ENCODE measurements at regions not wholly inside any gene's neighbourhood (a gene's known extent, or its start where the extent isn't known, plus 50 kb on each side); places are given as distances from the start of the nearest gene placed in this dataset.

DNA sequence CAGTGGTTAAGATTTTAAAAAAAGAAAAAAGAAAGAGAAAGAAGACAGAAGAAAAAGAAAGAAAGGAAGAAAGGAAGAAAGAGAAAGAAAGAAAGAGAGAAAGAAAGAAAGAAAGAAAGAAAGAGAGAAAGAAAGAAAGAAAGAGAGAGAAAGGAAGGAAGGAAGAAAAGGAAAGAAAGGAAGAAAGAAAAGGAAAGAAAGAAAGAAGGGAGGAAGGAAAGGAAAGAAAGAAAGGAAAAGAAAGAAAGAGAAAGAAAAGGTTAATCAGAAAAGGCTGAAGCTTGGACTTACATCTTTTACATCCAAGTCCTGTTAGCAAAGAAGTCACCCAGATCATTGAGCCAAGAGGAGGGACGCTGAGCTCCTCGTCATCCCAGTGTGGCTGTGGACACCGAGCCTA lies 70.0 kb downstream of the IRX2 start:
- Histone ChIP-seq H3K9me3 (ENCODE audit: control insufficient read depth in 2 of 2, low read length in 2 of 2) (peaks cover 0 to 4% of the 10 kb centered on the region in 2 donors), H3K4me1 (ENCODE audit: control insufficient read depth in 2 of 2, insufficient read depth in 2 of 2, low read length in 2 of 2) (no peaks in the 10 kb centered on the region), H3K36me3 (ENCODE audit: control insufficient read depth in 2 of 2, insufficient read depth in 2 of 2, low read length in 2 of 2) (no peaks in the 10 kb centered on the region), H3K9ac (ENCODE audit: low read depth in 1 of 2, low read length in 2 of 2) (no peak overlapping the region), H3K27me3 (ENCODE audit: control insufficient read depth in 2 of 2, insufficient read depth in 2 of 2, low read length in 2 of 2) (no peaks in the 10 kb centered on the region), H3K27ac (ENCODE audit: low read depth in 2 of 2, low read length in 2 of 2) (no peak overlapping the region), H3K4me3 (ENCODE audit: low read length in 2 of 2) (no peak overlapping the region)

GRCh38 chr5:2680979-2681378 lies 70.5 kb downstream of the IRX2 start:
- H3K9ac ChIP-seq (ENCODE audit: low read depth in 1 of 2, low read length in 2 of 2), result no peak overlapping the region
- H3K4me1 ChIP-seq (ENCODE audit: control insufficient read depth in 2 of 2, insufficient read depth in 2 of 2, low read length in 2 of 2), result no peaks in the 10 kb centered on the region
- H3K9me3 ChIP-seq (ENCODE audit: control insufficient read depth in 2 of 2, low read length in 2 of 2), result peaks cover 0 to 4% of the 10 kb centered on the region in 2 donors
- no peak overlapping the region for H3K4me3 ChIP-seq (ENCODE audit: low read length in 2 of 2)
- no peaks in the 10 kb centered on the region for H3K36me3 ChIP-seq (ENCODE audit: control insufficient read depth in 2 of 2, insufficient read depth in 2 of 2, low read length in 2 of 2)
- H3K27me3 ChIP-seq (ENCODE audit: control insufficient read depth in 2 of 2, insufficient read depth in 2 of 2, low read length in 2 of 2), result no peaks in the 10 kb centered on the region
- no peak overlapping the region for H3K27ac ChIP-seq (ENCODE audit: low read depth in 2 of 2, low read length in 2 of 2)

- Histone ChIP-seq H3K27me3 (ENCODE audit: control insufficient read depth in 2 of 2, insufficient read depth in 2 of 2, low read length in 2 of 2) (no peaks in the 10 kb centered on the region), H3K27ac (ENCODE audit: low read depth in 2 of 2, low read length in 2 of 2) (no peak overlapping the region), H3K4me3 (ENCODE audit: low read length in 2 of 2) (no peak overlapping the region), H3K4me1 (ENCODE audit: control insufficient read depth in 2 of 2, insufficient read depth in 2 of 2, low read length in 2 of 2) (no peaks in the 10 kb centered on the region), H3K9me3 (ENCODE audit: control insufficient read depth in 2 of 2, low read length in 2 of 2) (peaks cover 0 to 6% of the 10 kb centered on the region in 2 donors), H3K36me3 (ENCODE audit: control insufficient read depth in 2 of 2, insufficient read depth in 2 of 2, low read length in 2 of 2) (no peaks in the 10 kb centered on the region), H3K9ac (ENCODE audit: low read depth in 1 of 2, low read length in 2 of 2) (no peak overlapping the region)
Measured at GRCh38 chr5:2677689-2678088, 73.8 kb downstream of the IRX2 start.

- H3K27ac ChIP-seq (ENCODE audit: low read depth in 2 of 2, low read length in 2 of 2), result no peak overlapping the region
- H3K4me3 ChIP-seq (ENCODE audit: low read length in 2 of 2), result no peak overlapping the region
- H3K9ac ChIP-seq (ENCODE audit: low read depth in 1 of 2, low read length in 2 of 2), result no peak overlapping the region
- peaks cover 0 to 6% of the 10 kb centered on the region in 2 donors for H3K9me3 ChIP-seq (ENCODE audit: control insufficient read depth in 2 of 2, low read length in 2 of 2)
- H3K36me3 ChIP-seq (ENCODE audit: control insufficient read depth in 2 of 2, insufficient read depth in 2 of 2, low read length in 2 of 2), result no peaks in the 10 kb centered on the region
- no peaks in the 10 kb centered on the region for H3K4me1 ChIP-seq (ENCODE audit: control insufficient read depth in 2 of 2, insufficient read depth in 2 of 2, low read length in 2 of 2)
- H3K27me3 ChIP-seq (ENCODE audit: control insufficient read depth in 2 of 2, insufficient read depth in 2 of 2, low read length in 2 of 2), result no peaks in the 10 kb centered on the region
Measured at GRCh38 chr5:2675548-2675947, 75.9 kb downstream of the IRX2 start.

DNA sequence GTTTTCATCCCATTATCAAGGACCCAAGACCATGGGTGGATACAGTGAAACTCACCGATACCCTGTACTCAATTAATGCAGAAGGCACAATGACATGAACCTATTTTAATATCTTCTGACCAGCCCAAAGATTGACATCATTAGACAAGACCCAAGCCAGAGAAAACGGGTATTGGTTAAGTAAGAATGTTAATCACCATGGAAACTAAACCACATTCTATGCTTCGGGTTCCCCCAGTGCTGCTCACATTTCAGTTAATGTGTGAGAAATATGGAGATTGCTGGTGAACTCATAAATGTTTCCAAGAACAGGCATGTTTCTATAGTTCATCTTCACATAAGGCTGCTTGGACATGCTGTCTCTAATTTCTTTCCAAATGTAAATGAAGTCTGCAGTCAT lies 77.0 kb downstream of the IRX2 start:
- no peak overlapping the region for H3K4me3 ChIP-seq (ENCODE audit: low read length in 2 of 2)
- H3K27ac ChIP-seq (ENCODE audit: low read depth in 2 of 2, low read length in 2 of 2), result no peak overlapping the region
- no peaks in the 10 kb centered on the region for H3K4me1 ChIP-seq (ENCODE audit: control insufficient read depth in 2 of 2, insufficient read depth in 2 of 2, low read length in 2 of 2)
- H3K36me3 ChIP-seq (ENCODE audit: control insufficient read depth in 2 of 2, insufficient read depth in 2 of 2, low read length in 2 of 2), result no peaks in the 10 kb centered on the region
- H3K27me3 ChIP-seq (ENCODE audit: control insufficient read depth in 2 of 2, insufficient read depth in 2 of 2, low read length in 2 of 2), result no peaks in the 10 kb centered on the region
- peaks cover 0 to 6% of the 10 kb centered on the region in 2 donors for H3K9me3 ChIP-seq (ENCODE audit: control insufficient read depth in 2 of 2, low read length in 2 of 2)
- no peak overlapping the region for H3K9ac ChIP-seq (ENCODE audit: low read depth in 1 of 2, low read length in 2 of 2)

DNA sequence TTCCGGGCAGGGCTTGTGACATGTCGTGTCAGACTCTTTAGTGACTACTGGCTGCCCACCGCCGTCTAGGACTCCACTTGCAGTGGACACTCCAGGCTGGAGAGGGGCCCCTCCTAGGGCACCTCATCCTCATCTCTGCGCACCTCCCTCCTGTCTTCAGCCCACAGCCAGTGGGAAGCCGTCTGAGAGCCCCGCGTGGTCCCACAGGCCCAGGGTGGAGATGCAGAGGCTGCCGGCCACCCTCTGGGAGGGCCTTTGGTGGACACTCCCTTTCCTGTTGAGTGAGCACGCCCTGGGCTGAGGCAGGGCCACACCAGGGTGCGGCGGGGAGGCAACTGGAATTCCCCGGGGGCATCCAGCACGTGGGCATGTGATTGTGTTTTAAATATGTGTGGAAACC lies 80.5 kb downstream of the IRX2 start:
- no peak overlapping the region for H3K27ac ChIP-seq (ENCODE audit: low read depth in 2 of 2, low read length in 2 of 2)
- H3K9me3 ChIP-seq (ENCODE audit: control insufficient read depth in 2 of 2, low read length in 2 of 2), result peaks cover 0 to 2% of the 10 kb centered on the region in 2 donors

GRCh38 chr5:2669913-2670312 lies 81.6 kb downstream of the IRX2 start:
- no peak overlapping the region for H3K4me3 ChIP-seq (ENCODE audit: low read length in 2 of 2)
- no peaks in the 10 kb centered on the region for H3K4me1 ChIP-seq (ENCODE audit: control insufficient read depth in 2 of 2, insufficient read depth in 2 of 2, low read length in 2 of 2)
- H3K9ac ChIP-seq (ENCODE audit: low read depth in 1 of 2, low read length in 2 of 2), result no peak overlapping the region
- no peak overlapping the region for H3K27ac ChIP-seq (ENCODE audit: low read depth in 2 of 2, low read length in 2 of 2)
- H3K36me3 ChIP-seq (ENCODE audit: control insufficient read depth in 2 of 2, insufficient read depth in 2 of 2, low read length in 2 of 2), result no peaks in the 10 kb centered on the region
- H3K27me3 ChIP-seq (ENCODE audit: control insufficient read depth in 2 of 2, insufficient read depth in 2 of 2, low read length in 2 of 2), result no peaks in the 10 kb centered on the region
- H3K9me3 ChIP-seq (ENCODE audit: control insufficient read depth in 2 of 2, low read length in 2 of 2), result peaks cover 0 to under 1% of the 10 kb centered on the region in 2 donors

More for the DNA sequence above, 80.5 kb downstream of the IRX2 start:
- H3K4me1 ChIP-seq (ENCODE audit: control insufficient read depth in 2 of 2, insufficient read depth in 2 of 2, low read length in 2 of 2), result no peaks in the 10 kb centered on the region
- H3K36me3 ChIP-seq (ENCODE audit: control insufficient read depth in 2 of 2, insufficient read depth in 2 of 2, low read length in 2 of 2), result no peaks in the 10 kb centered on the region
- H3K4me3 ChIP-seq (ENCODE audit: low read length in 2 of 2), result no peak overlapping the region
- H3K9ac ChIP-seq (ENCODE audit: low read depth in 1 of 2, low read length in 2 of 2), result no peak overlapping the region
- no peaks in the 10 kb centered on the region for H3K27me3 ChIP-seq (ENCODE audit: control insufficient read depth in 2 of 2, insufficient read depth in 2 of 2, low read length in 2 of 2)

DNA sequence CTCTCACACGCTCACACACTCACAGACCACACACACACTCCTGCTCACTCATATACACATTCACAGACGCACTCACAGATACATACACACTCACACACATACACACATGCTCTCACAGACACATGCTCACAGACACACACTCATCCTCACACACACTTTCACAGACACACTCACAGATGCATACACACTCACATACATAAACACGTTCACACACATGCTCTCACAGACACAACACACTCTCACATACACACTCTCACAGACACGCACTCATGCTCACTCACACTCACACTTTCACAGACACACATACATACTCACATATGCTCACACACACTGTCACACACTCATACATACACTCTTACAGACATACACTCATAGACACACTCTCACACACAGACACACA lies 82.2 kb downstream of the IRX2 start:
- Histone ChIP-seq H3K9me3 (ENCODE audit: control insufficient read depth in 2 of 2, low read length in 2 of 2) (no peaks in the 10 kb centered on the region), H3K27me3 (ENCODE audit: control insufficient read depth in 2 of 2, insufficient read depth in 2 of 2, low read length in 2 of 2) (no peaks in the 10 kb centered on the region), H3K4me3 (ENCODE audit: low read length in 2 of 2) (no peak overlapping the region), H3K4me1 (ENCODE audit: control insufficient read depth in 2 of 2, insufficient read depth in 2 of 2, low read length in 2 of 2) (no peaks in the 10 kb centered on the region), H3K9ac (ENCODE audit: low read depth in 1 of 2, low read length in 2 of 2) (no peak overlapping the region), H3K36me3 (ENCODE audit: control insufficient read depth in 2 of 2, insufficient read depth in 2 of 2, low read length in 2 of 2) (no peaks in the 10 kb centered on the region), H3K27ac (ENCODE audit: low read depth in 2 of 2, low read length in 2 of 2) (no peak overlapping the region)

DNA sequence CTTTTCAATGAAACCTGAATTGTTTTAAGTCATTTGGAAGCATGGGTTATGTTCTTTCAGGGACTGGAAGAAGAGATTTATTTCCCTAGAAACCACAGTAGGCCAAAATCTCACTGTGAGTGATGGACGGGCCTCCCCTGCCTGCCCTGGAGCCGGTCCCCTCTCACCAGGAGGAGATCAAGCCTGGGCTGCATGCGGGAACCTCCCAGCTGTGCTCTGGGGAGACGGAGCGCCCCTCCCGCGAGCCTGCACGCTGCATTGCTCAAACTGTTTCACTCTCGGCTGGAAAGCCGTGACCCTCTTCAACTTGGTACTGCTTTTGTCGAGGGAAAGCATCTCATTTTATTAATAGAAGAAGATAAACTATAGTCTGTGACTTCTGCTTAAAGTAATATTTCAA lies 85.4 kb downstream of the IRX2 start:
- H3K9me3 ChIP-seq (ENCODE audit: control insufficient read depth in 2 of 2, low read length in 2 of 2), result no peaks in the 10 kb centered on the region
- no peak overlapping the region for H3K4me3 ChIP-seq (ENCODE audit: low read length in 2 of 2)
- H3K27ac ChIP-seq (ENCODE audit: low read depth in 2 of 2, low read length in 2 of 2), result no peak overlapping the region
- H3K36me3 ChIP-seq (ENCODE audit: control insufficient read depth in 2 of 2, insufficient read depth in 2 of 2, low read length in 2 of 2), result no peaks in the 10 kb centered on the region
- no peak overlapping the region for H3K9ac ChIP-seq (ENCODE audit: low read depth in 1 of 2, low read length in 2 of 2)
- H3K27me3 ChIP-seq (ENCODE audit: control insufficient read depth in 2 of 2, insufficient read depth in 2 of 2, low read length in 2 of 2), result no peaks in the 10 kb centered on the region
- H3K4me1 ChIP-seq (ENCODE audit: control insufficient read depth in 2 of 2, insufficient read depth in 2 of 2, low read length in 2 of 2), result no peaks in the 10 kb centered on the region

DNA sequence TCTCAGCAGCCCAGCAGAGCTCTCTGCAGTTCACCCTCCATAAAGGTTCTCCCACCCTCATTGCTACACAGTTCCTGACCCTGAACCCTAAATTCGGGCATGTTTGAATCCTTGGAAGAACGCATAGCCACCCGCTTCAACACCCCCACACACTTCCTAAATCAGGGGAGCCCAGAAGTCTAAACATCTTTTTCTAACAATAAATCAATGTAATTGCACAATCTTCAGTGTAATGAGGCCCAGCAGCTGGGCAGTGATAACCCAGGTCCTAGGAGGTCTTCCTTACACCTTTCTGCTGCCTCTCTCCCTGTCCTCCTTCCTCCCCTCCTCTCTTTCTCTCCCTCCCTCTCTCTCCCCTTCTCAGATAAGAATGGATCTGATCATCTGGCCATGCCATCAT lies 88.0 kb downstream of the IRX2 start:
- H3K36me3 ChIP-seq (ENCODE audit: control insufficient read depth in 2 of 2, insufficient read depth in 2 of 2, low read length in 2 of 2), result no peaks in the 10 kb centered on the region
- no peak overlapping the region for H3K9ac ChIP-seq (ENCODE audit: low read depth in 1 of 2, low read length in 2 of 2)
- H3K4me3 ChIP-seq (ENCODE audit: low read length in 2 of 2), result no peak overlapping the region
- H3K27me3 ChIP-seq (ENCODE audit: control insufficient read depth in 2 of 2, insufficient read depth in 2 of 2, low read length in 2 of 2), result no peaks in the 10 kb centered on the region
- H3K9me3 ChIP-seq (ENCODE audit: control insufficient read depth in 2 of 2, low read length in 2 of 2), result peaks cover 0 to 2% of the 10 kb centered on the region in 2 donors
- H3K27ac ChIP-seq (ENCODE audit: low read depth in 2 of 2, low read length in 2 of 2), result no peak overlapping the region
- H3K4me1 ChIP-seq (ENCODE audit: control insufficient read depth in 2 of 2, insufficient read depth in 2 of 2, low read length in 2 of 2), result no peaks in the 10 kb centered on the region

DNA sequence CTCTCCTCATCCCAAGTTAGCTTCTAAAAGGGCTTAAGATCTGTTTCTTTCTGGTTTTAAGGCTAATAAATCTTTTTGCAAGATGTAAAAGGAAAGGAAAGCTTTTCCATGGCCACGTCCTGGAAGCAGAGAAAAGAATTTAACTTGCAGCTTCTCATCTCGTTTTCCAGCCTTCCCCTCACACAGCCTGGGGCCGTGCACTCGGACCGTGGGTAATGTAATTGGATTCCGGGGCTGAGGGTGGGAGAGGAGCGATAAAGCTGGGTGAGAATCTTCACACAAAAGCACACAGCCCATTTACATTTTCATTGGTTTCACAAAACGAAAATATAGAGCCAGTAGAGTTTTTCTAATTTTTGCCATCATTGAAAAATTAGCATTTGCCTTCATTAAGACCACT lies 91.2 kb downstream of the IRX2 start:
- H3K9me3 ChIP-seq (ENCODE audit: control insufficient read depth in 2 of 2, low read length in 2 of 2), result peaks cover 0 to 2% of the 10 kb centered on the region in 2 donors
- H3K36me3 ChIP-seq (ENCODE audit: control insufficient read depth in 2 of 2, insufficient read depth in 2 of 2, low read length in 2 of 2), result no peaks in the 10 kb centered on the region
- no peaks in the 10 kb centered on the region for H3K27me3 ChIP-seq (ENCODE audit: control insufficient read depth in 2 of 2, insufficient read depth in 2 of 2, low read length in 2 of 2)
- no peaks in the 10 kb centered on the region for H3K4me1 ChIP-seq (ENCODE audit: control insufficient read depth in 2 of 2, insufficient read depth in 2 of 2, low read length in 2 of 2)
- no peak overlapping the region for H3K4me3 ChIP-seq (ENCODE audit: low read length in 2 of 2)
- no peak overlapping the region for H3K9ac ChIP-seq (ENCODE audit: low read depth in 1 of 2, low read length in 2 of 2)
- no peak overlapping the region for H3K27ac ChIP-seq (ENCODE audit: low read depth in 2 of 2, low read length in 2 of 2)

All from mucosa of rectum (tissue), 2 donors.